NCI-H345 (cell line): ENCODE measurements at regions not wholly inside any gene's neighbourhood (a gene's known extent, or its start where the extent isn't known, plus 50 kb on each side); places are given as distances from the start of the nearest gene placed in this dataset.
"Not testable (repeated sequence)": the region's sequence is repeated elsewhere in the genome, so short reads cannot be mapped to it uniquely, and the experiment has no call there.

Source experiments
- DNase-seq: peaks from one replicate; lab custom pipeline; 2025; lab: John Stamatoyannopoulos, UW

DNA sequence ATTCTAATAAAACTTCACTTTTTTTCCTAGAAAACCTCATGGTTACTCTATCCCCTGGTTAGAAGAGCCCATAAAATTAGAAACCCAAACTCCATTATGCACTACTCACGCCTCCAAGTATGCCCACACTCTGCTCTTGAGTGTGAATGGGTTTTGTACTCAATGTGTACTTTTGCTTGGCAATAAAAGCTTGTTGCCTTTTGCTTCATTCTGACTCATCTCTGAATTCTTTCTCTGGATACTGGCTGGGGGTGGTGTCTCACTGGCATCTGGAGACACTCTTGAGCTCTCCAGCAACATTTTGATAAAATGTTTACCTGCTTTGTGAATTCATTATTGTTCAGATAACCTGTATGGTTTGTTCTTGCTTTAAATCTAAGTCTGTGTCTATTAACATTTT is 963.3 kb downstream of the TRAM1L1 start:
- peak; percentile 46 for DNase-seq

DNA sequence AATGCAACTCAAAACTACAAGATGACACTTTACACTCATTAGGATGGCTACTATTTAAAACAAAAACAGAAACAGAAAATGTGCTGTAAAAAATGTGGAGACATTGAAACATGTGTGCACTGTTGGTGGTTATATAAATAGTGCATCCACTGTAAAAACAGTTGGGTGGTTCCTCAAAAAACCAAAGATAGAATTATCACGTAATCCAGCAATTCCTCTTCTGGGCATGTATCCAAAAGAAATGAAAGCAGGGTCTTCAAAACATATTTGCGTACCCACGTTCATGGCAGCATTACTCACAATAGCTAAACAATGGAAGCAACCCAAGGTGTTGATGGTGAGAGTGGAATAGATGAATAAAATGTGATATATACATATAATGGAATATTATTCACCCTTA is 967.2 kb downstream of the TRAM1L1 start:
- DNase-seq: peak; percentile 48

DNA sequence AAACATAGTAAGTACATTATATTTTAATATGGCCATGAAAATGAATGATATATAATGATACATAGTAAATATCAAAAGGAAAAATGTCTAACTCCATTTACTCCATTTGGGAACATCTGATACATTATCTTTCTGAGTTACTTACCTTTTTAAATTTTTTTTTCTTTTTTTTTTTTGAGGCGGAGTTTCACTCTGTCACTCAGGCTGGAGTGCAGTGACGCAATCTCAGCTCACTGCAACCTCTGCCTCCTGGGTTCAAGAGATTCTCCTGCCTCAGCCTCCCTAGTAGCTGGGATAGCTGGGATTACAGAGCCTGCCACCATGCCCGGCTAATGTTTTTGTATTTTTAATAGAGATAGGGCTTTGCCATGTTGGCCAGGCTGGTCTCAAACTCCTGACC is 972.5 kb downstream of the TRAM1L1 start:
- not testable (repeated sequence) for DNase-seq

DNA sequence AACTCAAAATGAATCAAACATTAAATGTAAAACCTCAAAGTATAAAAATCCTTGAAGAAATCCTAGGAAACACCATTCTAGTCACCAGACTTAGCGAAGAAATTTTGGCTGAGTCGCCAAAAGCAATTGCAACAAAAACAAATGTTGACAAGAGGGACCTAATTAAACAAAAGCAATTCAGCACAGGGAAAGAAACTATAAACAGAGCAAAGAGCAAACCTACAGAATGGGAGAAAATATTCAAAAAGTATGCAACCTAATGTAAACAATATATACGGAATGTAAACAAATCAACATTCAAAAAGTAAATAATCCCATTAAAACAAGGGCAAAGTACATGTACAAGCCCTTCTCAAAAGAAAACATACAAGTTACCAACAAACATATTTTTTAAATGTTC is 974.7 kb downstream of the TRAM1L1 start:
- no peak for DNase-seq

DNA sequence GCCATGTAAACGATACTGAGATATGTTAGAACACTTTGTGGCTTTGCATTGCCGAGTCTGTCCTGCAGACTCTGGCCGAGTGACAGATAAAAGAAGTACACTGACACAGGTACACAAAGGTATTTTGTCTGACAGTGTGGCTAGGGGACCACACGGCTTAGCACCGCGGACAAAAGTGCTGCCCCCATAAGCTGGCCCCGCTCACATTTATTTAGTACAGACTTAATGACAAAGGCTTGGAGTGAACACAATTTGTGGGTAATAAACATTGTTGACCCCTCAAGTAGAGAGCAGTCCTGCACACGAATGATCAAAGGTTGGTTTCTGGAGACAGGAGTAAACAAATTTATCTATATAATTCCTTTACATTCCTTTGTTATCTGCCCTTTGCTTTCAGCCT is 976.8 kb downstream of the TRAM1L1 start:
- no peak for DNase-seq

DNA sequence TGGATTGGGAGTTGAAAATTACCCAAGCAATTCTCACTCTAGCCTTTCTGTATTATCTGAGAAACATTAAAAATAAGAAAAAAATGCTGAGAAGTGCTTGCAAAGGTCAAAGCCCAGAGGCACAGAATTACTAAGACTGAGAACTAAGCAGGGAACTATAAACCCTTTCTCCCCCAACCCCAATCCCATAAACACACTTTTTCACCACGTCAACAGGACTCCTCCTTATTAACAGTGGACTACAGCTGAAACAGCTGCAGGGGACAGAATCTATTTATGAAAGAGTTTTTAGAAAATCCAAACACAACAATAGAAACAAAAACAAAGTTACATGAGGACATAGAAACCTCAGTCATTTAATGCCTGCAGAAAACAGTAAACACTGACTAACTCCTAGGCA is 984.1 kb downstream of the TRAM1L1 start:
- DNase-seq: no peak

DNA sequence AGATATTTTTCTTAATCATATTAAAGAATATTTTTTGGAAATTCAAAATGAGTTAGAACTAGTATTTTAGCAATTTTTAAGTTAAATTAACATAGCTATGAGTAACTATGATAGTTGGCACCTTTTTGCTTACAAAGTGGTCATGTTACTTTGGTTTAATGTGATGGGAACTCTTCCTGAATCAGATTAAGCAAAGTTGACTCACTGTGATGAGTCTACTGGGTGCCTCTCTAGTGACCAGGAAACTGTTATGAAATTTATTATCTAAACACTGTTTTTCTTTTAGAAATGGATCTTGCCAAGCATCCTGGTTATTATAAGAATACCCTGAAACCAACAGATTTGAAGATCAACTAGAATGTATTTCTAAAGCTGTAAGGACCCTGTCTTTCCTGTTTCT is 985.8 kb downstream of the TRAM1L1 start:
- no peak for DNase-seq

DNA sequence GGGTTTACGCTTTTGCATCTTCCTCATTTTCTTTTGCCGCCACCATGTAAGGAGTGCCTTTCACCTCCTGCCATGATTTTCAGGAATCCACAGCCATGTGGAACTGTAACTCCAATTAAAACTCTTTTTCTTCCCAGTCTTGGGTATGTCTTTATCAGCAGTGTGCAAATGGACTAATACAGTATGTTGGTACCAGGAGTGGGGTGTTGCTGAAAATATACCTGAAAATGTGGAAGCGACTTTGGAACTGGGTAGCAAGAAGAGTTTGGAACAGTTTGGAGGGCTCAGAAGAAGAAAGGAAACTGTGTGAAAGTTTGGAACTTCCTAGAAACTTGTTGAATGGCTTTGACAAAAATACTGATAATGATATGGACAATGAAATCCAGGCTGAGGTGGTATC is 983.9 kb upstream of the NDST4 start:
- not testable (repeated sequence) for DNase-seq

DNA sequence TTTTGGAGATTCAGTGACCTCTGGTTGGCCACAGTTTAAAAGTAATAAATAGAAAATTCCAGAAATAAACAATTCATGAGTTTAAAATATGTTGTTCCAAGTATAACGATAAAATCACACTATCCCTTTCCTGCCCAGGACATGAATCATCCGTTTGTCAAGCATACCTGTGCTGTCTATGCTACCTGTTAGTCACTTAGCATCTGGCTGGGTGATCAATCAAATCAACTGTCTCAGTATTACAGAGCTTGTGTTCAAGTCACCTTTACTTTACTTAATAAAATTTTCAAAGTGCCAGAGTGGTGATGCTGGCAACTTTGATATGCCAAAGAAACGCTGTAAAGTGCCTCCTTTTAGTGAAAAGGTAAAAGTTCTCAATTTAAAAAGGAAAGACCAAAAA is 979.5 kb upstream of the NDST4 start:
- no peak for DNase-seq

DNA sequence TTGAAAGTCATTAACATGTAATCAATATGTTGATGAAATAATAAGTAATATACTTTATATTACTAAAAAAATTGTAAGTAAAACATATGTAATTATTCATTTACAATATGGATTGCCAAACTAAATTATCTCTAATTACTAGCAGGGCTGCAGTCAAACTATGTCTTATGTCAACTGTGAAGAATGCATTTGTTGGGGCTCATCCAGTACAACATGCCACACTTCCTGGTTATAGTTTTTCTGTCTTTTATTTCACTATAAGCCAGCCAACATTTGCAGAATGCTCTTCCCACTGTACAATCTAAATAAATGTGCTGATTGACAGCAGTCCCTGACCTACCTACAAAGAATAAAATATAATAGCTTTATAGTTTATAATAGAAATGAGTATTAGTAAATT is 975.4 kb upstream of the NDST4 start:
- no peak for DNase-seq

DNA sequence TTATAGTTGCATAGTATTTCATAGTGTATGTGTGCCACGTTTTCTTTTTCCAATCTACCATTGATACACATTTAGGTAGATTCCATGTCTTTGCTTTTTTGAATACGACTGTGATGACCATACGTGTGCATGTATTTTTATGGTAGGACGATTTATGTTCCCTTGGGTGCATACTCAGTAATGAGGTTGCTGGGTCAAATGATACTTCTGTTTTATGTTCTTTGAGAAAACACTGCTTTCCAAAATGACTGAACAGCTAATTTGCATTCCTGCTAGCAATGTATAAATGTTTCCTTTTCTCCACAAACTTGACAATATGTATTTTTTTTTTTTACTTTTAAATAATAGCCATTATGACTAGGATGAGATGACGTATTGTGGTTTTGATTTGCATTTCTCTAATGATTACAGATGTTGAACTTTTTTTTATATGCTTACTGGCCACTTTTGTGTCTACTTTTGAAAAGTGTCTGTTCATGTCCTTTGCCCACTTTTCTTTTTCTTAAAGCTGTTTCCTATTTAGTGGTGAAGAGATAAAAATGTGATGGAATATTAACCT is 969.5 kb upstream of the NDST4 start:
- DNase-seq: no peak

DNA sequence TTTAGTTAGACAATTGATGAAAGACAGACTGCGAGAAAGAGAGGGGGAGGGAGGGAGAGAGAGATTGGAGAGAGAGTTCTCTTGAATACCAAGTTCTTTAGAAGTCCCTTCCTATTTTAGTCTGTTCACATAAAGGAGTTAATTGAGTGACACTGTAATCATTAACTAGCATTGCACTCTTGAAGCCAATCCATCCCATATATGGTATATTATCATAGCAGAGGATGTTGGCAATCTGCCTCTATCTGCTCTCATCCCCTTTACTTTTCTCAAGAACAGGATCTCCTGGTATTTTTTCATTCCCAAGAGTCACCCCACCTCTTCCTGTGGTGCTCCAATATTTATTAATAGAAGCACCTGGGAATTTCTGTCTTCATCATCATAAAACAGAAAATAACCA is 959.6 kb upstream of the NDST4 start:
- DNase-seq: no peak

DNA sequence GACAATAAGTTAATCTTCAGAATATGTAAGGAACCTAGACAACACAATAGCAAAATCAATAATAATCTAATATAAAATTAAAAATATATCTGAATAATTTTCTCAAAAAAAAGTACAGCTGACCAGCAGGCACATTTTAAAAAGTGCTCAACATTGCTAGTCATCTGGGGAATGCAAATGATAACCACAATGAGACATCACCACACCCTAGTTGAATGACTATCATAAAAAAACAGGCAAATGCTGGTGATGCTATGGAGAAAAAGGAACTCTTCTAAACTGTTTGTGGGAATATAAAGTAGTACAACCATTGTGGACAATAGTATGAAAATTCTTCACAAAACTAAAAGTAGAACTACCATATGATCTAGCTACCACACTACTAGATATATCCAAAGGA is 956.9 kb upstream of the NDST4 start:
- no peak for DNase-seq

DNA sequence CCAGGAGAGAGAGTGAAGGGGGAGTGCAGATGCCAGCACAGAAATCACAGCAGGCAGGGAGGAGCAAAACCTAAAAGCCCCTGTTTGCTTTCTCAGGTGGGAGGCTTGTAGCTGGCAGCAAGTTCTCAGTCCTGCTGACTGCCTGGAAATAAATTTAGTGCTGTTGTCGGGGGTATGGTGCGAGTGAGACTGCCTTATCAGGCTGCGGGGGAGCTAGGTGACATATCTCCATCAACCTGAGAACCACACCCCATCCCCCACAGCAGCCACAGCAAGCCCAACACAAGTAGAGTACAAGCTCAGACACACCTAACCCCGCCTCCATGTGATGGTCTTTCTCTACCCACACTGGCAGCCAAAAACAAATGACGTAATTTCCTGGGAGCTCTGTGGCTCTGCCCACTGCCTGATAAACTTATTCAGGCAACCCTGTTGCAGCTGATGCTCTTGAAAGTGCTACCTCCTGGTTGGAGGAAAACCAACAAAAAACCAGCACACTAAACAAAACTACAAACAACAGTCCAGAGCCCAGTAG is 953.4 kb upstream of the NDST4 start:
- no peak for DNase-seq

DNA sequence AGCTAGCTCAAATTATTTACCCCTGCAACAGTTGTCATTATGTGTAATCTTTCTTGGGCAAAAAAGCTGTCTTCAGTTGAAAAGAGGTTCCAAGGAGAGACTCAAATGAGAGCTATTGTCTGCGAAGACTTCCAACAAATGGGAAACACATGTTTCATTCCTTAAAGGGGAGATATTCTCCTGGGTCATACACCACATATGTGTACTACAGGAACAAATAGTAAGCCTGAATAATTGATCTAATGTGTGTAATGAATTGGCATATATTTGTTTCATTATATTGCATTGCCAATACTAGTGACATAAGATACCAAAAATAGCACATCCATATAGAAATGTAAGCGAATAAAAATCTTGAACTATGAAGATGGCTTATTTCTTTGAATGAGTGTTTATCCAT is 950.9 kb upstream of the NDST4 start:
- DNase-seq: no peak

DNA sequence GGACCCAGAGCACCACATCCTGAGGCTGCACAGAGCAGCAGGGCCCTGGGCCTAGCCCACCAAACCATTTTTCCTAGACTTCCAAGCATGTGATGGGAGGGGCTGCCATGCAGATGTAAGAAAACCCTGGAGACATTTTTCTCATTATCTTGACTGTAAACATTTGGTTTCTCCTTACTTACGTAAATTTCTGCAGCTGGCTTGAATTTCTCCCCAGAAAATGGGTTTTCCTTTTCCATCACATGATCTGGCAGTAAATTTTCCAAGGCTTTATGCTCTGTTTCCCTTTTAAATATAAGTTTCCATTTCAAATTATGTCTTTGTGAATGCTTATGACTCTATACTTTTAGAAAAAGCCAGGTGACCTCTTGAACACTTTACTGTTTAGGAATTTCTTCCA is 945.9 kb upstream of the NDST4 start:
- DNase-seq: no peak

DNA sequence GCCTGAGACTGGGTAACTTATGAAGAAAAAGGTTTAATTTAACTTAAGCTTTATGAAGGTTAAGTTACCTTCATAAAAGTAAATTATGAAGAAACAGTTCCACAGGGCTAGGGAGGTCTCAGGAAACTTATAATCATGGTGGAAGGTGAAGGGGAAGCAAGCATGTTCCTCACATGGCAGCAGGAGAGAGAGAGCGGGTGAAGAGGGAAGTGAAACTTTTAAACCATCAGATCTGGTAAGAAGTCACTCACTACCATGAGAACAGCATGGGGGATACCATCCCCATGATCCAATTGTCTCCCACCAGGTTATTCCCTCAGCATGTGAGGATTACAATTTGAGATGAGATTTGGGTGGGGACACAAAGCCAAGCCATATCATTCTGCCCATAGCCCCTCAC is 944.7 kb upstream of the NDST4 start:
- no peak for DNase-seq

DNA sequence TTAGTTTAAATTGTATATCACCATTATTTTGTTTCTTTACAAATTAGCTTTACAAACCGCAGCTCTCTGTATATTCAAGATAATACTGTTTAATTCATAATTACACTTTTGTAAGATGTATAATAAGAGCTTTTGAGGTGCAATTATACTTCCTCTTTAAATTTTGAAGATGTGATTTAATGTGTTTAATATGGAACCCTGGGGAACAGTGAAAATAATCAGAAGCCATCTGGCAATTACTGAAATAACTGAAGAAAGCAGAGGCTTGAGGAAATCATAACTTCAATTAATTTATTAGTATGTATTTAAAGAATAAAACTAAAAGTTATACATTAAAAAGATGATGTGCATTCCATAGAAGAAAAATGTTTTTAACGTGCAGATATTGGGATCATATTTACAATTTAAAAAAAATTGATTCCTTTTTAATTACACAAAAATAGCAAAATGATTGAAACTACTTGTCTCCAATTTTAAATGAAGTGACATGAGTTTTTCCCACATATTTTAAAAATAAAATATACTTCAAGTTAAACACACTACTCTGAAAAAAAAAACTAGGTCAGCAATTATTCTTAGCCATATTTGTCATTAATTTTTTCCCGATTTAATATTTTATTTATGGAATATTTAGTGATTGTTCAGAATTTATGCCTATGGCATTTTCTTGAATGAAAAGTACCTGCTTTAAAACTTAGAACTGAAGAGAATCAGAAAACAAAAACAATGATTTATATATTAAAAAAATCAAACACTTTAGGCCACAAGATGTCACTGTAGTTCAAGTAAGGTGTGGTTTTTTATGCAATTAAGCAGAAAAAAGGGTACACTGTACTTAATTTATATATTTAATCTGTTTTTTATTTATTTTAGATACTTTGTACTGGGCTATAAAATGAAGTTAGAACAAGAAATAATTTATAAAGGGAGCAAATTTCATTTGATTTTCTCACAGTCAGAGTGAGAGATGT is 942.7 kb upstream of the NDST4 start:
- peak; percentile 1 for DNase-seq

DNA sequence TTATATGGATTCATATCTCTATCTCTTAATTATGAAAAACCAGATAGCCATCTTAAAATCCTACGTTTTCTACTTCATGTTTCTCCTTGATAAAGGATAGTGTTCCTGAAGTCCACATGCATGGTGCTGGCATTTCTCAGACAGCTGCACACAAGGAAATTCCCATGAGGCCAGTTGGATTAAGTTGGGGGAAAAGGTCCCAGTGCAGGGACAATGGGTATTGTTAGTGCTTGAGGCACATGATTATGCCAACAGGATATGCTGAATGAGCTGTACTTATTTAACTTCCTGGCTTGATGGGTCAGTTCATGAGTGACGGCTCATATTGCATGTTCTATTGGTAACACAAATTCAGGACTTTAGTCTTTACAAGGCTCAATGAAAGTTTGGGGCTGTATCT is 913.9 kb upstream of the NDST4 start:
- DNase-seq: no peak

DNA sequence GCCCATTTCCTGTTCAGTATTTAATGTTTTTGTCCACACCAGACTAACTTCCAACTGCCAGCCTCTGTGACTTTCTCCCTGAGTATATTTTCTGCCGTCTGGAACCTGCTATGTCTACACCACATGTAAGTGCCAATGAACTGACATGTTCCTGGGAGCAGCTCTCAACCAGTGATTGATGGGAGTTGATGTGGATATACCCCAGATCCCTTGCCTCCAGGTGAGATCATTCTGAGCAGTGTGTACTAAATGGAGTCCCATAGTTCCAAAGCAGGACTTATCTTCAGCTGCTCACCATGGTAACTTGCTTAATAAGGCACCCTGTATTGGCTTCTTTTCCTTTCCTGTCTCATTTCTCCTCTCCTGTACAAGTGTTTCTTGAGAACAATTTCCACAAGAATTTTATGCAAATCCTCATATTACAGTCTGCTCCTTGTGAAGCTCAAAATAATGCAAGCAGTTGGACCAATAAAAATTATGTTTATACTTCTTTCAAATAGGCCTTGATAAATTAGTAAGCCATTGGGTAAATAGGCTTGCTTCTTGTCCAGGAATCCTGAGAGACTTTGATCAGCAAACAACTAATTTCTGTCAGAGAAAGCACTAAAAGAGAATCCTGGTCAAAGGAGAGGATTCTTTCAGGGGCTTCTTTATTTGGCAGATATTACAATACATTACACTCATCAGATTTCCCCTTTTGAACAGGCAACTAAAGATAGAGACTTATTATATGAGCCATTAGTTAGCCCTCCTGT is 911.7 kb upstream of the NDST4 start:
- no peak for DNase-seq

DNA sequence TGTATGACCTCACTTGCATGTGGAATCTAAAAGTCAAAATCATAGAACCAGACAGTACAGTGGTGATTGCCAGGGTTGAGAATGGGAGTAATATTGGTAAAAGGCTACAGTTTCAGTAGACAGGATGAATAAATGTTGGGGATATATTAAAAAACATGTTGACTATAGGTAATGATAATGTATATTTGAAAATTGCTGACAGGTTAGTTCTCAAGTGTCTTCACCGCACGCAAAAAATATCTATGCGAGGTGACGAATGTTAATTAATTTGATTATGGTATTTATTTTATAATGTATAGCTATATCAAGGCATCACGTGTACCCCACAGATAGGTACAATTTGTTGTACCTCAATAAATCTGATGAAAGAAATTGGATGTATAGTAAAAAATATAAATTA is 909.6 kb upstream of the NDST4 start:
- DNase-seq: no peak

DNA sequence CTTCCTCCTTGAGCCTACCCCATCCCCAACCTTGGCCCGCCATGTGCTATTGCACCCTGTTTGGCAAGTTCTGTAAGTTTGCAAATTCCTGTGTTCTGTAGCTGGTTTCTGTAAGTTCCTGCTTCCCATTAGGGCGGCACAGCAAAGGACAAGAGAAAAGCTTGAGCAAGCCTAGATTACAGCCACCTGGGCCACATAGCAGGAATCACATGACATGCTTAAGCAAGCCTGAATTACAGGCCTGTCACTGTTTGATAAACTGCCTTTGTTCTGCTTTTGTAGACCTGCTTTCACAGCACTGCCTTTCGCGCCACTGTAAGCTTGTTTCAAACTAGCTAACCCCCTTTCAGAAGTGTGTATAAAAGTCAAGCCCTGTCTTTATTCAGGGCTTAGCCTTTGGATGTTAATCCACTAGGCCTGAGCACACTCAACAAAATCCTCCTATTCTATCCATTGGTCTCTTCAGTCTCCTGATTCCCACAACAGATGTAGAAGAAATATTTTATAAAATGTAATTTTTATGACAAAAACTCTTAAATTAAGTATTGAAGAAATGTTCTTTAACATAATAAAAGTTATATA is 906.8 kb upstream of the NDST4 start:
- DNase-seq: no peak
